ENCODE measurements at regions not wholly inside any gene's neighbourhood (a gene's known extent, or its start where the extent isn't known, plus 50 kb on each side); places are given as distances from the start of the nearest gene placed in this dataset.
"Not testable (repeated sequence)": the region's sequence is repeated elsewhere in the genome, so short reads cannot be mapped to it uniquely, and the experiment has no call there.

DNA sequence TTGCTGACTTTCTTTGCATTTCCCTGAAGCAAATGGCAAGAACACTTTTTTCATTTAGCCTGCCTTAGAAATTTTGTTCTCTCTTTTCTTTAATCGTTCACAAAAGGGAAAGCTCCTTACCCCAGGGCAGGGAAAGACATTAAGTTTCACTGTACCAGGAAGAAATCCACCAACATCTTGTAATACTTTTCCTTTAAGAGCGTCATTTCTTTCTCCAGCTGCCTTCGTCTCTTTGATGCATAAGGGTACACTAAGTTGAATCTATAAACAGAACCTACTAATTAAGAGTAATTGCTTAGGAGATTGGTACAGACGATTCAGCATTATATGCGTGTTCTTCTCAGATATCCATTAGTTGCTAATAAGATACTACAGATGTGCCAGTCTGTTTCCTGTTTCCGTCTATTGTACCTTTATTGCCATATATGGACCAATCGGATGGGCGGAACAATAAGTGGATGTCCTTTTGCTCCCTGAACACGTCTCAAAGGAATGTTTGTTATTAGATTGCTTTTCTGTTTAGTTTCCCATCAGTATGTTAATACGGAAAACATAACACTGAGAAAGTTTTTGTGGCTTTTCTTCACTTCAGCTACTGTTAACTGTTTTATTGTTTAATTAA, 276.7 kb upstream of the RARB start:
- DNase-seq (ENCODE audit: low read depth in 2 of 2) = no peak

DNA sequence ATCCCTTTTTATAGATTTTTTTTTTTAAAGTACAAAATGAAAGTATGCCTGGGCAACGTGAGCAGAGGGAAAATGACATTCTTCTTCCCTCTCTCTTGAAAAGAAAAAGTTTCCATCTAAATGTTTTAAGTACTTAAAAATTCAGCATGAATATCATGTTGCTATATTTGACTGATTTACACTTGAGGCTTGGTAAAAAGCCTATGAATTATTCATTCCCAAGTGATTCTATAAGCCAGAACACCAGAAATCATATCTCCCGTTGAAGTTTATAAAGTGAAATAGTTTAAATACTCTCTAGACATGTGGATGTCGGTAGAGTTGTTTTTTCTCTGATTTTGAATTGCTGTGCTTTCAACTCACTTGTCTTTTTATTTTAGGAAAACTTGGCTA, 276.2 kb upstream of the RARB start:
- no peak for DNase-seq (ENCODE audit: low read depth in 2 of 2)

DNA sequence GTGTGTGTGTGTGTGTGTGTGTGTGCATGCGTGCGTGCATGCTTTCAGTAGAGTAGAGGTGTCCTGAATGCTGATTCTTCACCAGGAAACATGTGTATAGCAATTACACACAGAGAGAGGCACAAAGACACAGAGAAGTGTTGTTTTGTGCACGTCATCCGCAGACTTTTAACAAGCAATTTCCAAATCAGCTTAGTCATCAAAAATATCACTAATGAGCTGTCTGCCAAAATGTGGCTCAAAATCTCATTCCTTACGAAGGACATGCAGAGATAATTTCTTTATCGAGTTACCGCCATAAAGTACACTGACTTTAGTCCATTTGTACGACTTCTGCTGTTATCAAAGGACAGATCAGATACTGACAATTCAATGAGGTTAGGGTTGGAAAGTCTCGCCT, 274.9 kb upstream of the RARB start:
- no peak for DNase-seq (ENCODE audit: low read depth in 2 of 2)

DNA sequence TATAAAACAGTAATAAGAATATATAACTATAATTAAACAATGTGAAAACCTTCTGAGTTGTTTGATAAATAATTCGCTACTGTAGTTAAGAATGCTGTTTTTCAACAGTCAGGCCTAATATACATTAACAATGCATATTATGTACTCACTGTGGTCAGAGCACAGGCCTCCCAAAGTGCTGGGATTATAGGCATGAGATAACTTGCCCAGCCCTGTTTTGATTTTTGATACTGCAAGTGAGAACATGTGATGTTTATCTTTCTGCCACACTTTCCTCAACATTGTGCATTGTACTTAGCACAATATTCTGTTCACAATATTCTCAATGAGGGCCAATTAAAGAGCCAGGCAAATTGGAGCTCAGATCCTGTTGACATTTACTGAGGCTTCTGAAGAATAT, 274.5 kb upstream of the RARB start:
- no peak for DNase-seq (ENCODE audit: low read depth in 2 of 2)

DNA sequence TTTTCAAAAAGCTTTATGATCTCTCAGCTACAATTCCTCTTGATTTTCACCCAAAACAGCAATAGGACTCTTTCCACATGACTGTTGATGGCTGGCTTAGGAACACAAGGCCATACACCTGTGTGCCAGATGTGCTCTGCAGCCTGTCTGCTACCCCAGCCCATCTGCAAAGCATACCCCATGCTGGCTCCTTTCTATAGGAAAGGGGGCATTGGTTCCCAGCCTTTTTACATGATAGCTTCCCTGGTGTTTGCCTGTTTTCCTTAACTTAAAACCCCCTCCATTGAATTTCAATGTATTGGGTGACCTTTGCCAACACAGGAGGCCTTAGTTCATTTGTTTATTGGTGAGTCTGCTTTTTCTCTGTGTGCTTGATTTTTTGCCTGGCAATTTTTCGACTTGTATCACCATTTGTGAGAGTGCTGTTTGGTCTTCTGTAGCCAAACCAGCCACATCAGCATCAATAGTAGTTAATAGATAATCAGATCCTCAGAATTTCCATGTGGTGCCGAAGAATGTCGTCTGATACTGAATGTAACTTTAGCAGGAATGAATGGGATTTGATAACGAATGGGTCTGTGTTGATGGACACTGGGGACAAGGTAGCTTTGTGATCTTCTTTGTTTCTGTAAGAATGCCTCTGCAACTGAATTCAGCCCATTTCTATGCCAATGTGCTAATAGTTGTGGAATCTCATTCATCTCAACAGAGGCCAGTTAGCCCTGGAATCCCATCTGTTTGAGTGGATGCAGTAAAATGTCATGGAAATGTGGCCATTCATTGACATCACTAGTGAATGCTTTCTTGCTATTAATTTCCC, 272.2 kb upstream of the RARB start:
- no peak for DNase-seq (ENCODE audit: low read depth in 2 of 2)

DNA sequence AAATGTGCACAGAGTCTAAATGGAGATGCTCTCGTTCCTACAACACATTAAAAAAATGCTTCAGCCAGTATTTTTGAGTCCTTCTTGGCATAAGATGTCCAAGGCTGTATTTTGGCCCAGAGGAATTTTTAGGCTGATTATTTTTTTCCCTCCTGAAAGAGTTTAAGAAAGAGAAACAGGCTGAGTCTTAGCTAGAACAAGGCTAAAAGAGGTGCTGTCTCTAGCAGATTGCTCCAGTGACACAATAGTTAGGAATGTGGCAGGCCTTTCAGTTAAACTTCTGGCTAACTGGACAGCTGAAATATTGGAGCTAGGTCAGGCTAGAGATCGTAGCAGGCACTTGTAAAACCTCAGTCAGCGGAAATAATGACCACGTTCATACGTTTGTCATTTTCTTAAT, 271.4 kb upstream of the RARB start:
- no peak for DNase-seq (ENCODE audit: low read depth in 2 of 2)

DNA sequence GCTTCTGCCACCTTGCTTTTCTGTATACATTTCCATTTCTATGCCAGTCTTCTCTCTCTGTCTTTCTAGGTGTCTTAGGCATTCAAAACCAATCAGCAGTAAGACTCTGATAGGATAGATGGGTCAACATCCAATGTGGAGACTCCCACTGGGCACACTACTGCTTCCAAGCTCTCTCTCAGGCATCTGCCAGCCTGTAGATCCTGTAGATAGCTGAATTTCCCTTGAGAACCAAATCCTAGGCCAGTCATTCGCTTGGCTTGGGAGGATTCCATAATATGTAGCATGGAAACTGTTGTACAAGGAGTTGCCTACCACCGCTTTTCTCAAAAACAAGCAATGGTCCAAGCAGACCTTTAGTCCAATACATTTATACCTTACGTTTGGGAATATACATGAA, 262.8 kb upstream of the RARB start:
- no peak for DNase-seq (ENCODE audit: low read depth in 2 of 2)

DNA sequence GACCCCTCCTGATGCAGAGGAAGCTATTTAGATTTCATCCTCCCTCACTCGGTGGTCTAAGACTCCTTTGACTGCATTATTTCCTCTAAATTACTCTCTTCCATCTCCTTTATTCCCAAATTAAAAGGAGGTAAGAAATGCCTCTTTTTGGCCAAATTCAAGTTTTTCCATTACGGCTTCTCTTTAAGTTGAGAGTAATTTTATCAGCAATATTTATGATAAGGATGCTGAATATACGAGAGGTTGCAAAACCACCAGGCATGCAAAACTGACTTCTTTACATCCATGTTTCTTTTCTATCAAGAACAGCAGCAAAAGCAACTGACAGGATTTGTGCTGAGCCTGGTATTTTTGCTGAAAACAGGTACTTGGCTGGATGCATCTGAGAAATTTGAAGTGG, 262.0 kb upstream of the RARB start:
- DNase-seq (ENCODE audit: low read depth in 2 of 2) = no peak

DNA sequence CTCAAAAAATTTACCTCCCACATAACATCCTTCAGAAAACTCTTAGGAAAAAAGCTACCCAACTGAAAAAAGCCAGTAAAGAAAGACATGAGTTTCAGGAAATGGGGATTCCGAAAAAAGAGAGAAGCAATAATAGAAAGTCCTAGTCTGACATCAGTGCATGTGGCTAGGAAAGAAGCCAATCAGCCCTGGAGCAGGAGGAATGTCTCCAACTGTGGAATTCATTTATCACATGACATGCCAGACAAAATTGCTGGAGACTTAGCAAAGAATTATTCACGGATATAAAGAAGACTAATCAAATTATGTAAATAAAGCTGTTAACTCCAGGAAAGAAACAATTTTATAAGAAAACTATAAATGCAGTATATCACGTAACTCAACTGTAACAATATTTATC, 258.9 kb upstream of the RARB start:
- DNase-seq (ENCODE audit: low read depth in 2 of 2) = no peak

DNA sequence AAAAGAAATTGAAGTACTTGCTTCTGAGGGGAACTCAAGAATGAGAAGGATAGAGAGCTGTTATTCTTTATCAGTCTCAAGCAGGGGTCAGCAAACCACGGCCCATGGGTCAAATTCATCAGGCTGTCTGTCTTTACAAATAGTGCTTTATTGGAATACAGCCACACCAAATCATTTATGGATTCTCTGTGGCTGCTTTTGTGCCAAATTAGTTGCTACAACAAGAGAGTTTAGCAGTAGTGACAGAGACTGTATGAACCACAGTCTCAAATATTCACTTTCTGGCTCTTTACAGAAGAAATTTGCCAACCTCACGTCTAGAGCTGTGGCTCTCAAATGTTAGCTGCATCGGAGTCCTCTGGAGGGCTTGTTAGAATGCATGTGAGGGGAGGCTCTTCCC, 258.0 kb upstream of the RARB start:
- DNase-seq (ENCODE audit: low read depth in 2 of 2) = no peak

DNA sequence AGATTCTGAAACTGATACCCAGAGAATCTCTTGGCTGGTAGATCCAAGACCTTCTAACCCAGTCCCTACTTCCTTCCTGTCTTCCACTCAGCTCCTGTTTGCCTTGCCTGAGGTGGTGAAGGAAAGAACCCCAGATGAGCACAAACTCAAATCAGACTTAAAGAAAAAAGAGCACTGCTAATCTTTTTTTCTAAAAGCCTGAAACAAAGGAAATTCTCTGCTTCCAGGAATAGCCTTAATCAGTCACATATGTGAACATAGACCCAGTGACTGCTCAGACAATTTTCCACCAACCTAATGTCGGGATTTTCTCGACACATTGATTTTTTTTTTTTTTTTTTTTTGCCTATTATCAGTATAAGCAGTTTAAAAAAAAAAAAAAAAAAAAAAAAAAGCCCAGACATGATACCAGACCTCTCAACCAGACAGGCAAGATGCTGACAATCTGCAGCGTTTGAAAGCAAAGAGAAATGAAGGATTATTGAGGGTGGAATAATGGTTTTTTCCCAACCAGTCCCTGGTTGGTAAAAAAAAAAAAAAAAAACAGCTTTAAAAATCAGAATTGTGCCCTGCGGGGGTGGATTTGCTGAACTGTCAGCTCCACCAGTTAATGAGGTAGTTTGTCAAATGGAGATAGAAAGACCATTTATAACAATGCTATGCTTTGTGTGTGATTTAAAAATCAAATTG, 256.8 kb upstream of the RARB start:
- DNase-seq (ENCODE audit: low read depth in 2 of 2) = no peak

DNA sequence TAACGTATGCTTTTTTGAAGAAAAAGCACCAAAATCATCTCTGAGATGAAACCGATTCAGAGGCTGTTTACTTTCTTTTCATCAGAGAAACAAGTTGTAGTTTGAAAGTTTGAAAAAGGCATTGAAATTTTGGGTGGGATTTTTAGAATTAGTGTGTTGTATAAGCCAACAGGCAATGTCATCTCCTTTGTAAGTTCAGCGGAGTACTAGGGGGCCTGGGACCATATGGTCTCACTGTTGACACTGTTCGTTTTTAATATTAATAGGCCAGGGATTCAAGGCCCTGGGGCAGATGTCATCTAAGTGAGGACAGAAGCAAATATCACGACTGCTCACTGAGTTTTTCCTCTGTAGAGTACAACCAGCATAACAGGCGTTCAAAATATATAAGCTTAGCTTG, 256.2 kb upstream of the RARB start:
- no peak for DNase-seq (ENCODE audit: low read depth in 2 of 2)

DNA sequence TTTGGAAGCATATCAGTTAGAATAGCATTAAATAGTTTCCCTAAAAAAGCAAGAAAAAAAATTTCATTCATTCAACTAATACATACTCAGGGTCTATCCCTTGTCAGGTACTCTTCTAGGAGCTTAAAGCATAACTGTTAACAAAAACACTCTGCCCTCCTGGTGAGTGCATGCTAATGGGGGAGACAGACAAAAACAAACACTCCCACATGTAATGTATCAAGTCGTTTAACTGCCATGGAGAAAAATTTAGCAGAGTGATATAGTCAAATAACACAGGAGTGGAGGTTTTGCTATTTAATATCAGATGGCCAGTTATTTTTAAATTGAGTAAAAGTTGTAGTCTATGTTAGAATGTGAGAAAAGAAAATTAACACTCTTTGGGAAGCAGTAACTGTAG, 254.5 kb upstream of the RARB start:
- DNase-seq (ENCODE audit: low read depth in 2 of 2) = no peak

DNA sequence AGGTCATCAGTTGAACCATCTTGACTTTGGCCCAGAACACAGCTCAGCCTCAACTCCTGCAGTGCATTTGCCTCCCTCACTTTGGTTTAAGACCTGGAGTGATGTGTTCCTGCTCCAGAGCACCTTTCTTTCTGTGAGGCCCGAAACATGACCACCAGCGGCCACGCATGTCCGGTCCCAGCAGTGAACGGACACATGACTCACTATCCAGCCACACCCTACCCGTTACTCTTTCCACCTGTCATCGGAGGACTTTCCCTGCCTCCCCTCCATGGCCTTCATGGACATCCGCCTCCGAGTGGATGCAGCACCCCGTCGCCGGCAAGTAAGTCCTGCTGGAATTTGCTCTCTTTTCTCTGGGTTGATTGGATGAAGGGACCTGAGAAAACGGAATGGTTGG, 253.8 kb upstream of the RARB start:
- DNase-seq (ENCODE audit: low read depth in 2 of 2) = no peak

DNA sequence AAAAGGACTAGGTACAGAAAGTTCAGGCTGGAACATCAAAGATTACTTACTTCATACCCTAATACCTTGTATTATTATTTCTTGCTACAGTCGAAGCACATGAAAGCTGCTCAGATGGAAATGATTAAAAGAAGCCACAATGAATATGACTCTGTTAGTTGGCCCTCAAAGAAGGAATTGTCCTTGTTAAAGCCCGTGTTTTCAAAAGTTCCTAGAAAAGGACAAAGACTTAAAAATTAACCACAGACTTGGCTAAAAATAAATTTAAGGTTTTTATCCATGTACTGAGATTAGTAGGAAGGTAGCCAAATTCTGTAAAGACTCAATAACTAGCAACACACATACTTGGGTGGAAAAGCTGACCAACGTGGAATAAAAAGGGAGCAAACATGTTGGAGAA, 251.0 kb upstream of the RARB start:
- DNase-seq (ENCODE audit: low read depth in 2 of 2) = no peak

DNA sequence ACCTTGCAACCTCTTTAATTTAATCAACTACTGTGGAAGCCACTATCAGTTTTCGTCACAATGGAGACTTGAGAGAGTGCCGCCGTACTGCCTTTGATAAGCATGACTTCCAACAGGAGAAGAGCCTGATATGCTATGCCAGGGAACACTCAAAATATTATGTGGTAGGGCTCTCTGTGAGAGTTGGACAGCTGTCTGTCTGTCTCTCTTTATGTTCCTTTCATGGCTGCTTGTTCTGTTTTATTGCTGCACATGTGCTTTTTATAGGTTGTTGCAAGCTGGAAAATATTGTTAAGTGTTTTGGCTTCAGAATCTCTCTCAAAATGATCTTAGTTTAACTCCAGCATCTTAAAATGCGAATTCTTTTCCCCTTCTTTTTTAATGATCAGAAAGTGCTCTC, 249.4 kb upstream of the RARB start:
- DNase-seq (ENCODE audit: low read depth in 2 of 2) = no peak

DNA sequence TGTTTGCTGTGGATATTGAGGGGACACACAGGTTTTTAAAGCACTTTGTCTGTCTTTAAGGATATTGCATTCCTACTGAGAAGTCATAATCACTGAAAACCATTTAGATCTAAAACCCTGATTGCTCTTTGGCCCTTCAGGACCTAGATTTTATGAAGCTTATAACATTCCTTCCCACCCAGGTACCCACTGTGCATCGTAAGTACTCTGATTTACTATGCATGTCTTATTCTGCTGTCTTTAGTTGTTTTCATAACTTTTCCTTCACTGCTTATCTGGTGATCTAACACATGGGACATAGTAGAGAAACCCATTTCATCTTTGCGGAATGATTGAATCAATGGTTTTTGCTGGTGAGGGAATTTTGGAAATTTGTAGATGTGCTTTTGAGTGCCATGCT, 247.0 kb upstream of the RARB start:
- no peak for DNase-seq (ENCODE audit: low read depth in 2 of 2)

DNA sequence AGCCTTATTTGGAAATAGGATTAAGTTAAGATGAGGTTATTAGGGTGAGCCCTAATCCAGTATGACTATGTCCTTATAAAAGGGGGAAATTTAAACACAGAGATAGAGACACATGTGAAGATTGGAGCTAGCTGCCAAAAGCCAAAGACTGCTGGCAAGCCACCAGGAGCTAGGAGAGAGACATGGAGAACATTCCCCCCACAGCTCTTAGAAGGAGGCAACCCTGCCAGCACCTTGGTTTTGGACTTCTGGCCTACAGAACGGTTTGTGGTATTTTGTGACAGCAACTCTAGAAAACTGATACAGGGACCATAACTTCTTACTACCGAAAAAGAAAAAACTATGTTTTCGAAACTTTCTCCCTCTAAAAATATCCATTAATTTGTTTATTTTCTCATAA, 245.3 kb upstream of the RARB start:
- no peak for DNase-seq (ENCODE audit: low read depth in 2 of 2)

DNA sequence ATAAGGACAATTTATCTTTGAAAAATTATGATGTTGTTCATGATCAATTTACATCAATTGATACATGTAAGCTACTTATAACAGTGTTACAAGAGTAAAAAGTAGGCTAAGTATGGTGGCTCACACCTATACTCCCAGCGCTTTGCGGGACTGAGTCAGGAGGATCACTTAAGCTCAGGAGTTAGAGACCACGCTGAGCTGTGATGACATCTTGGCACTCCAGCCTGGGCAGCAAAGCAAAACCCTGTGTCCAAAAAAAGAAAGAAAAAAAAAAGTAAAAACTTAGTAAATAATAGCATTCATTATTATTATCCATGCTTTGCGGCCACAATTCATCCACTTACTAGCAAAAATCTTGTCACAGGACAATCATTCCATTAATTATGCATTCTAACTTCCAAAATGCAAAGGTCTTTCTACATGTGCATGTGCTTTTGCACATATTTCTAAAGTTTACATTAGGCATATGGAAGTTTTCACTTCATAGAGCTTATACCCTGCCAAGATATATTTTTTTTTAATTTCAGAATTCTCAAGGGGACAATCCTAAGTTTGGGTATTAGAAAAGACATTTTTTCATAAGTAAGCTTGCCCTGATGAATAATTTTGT, 243.3 kb upstream of the RARB start:
- no peak for DNase-seq (ENCODE audit: low read depth in 2 of 2)

DNA sequence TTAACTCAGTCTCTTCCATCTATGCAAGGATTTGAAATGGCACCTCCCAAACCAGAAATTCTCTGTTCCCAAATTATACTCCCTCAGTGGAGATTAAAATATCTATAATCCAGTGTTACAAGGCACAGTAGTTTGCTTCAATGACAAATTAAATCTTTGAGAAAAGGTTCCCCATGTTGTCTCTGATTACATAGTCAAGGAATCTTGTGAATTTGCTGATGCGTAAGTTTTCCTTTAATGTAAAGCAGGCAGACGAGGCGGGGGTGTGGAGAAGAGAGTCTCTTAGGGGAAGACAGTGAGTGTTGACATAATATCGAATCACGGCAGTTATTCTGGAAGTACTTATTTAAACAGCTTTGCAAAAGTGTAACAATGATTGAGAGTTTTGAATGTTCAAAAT, 236.4 kb upstream of the RARB start:
- no peak for DNase-seq (ENCODE audit: low read depth in 2 of 2)

DNA sequence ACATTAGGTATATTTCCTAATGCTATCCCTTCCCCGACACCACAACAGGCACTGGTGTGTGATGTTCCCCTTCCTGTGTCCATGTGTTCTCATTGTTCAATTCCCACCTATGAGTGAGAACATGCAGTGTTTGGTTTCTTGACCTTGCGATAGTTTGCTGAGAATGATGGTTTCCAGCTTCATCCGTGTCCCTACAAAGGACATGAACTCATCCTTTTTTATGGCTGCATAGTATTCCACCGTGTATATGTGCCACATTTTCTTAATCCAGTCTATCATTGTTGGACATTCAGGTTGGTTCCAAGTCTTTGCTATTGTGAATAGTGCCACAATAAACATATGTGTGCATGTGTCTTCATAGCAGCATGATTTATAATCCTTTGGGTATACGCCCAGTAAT, 228.5 kb upstream of the RARB start:
- not testable (repeated sequence) for DNase-seq (ENCODE audit: low read depth in 2 of 2)

DNA sequence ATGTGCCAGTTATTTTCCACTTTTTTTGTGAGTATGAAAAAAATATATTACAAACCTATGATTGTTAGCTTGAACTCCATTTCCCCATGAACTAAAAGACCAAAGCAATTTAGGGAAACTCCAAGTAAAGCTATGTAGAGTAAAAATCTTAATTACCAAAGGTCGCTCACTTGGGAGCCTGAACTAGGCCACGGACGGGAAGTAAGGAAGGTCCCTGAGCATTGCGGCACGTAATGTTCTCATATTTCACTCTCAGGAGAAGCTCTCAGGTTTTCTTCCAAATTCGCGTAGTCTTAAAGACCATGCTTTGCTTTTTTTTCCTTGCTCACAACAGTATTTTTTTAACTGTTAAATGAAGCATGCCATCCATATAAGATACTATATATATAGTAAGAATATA, 215.3 kb upstream of the RARB start:
- DNase-seq (ENCODE audit: low read depth in 2 of 2) = no peak

DNA sequence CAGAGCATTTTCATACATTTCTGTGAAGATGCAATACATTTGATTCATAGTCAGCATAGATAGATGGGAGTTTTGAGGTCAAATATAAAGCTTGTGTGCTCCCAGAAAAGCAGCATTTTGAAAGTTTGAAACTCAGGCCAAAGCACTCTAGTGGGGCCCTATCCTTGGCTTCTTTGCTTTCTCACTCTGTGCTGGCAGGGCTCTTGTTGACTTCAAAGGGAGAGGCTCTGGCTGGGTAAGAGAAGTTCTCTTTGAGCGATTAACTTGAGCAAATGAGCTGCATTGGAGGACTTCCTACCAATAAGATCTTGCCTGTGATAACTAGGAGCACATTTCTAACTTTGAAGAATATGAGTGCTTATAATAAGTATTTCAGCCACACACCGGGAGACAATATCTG, 214.0 kb upstream of the RARB start:
- no peak for DNase-seq (ENCODE audit: low read depth in 2 of 2)

Measured in stimulated activated CD8-positive, alpha-beta memory T cell treated with anti-CD3 and anti-CD28 coated beads, Interleukin-7, amount 100 ng/mL, for 1 hour (primary cell).